PC-3 (cell line): ENCODE measurements at regions not wholly inside any gene's neighbourhood (a gene's known extent, or its start where the extent isn't known, plus 50 kb on each side); places are given as distances from the start of the nearest gene placed in this dataset.
"Not testable (repeated sequence)": the region's sequence is repeated elsewhere in the genome, so short reads cannot be mapped to it uniquely, and the experiment has no call there.

ENCODE experiments used
- ATAC-seq: fragments of 200-7000 bp; cut with Tn5 transposase; 2 replicates; pipeline ENCODE4 v1.9.1; 2020; ENCODE audit warnings: mild to moderate bottlenecking, moderate library complexity
- BruUV-seq: library from RNA; stranded (reverse); fragments of 400-500 nt; replicated peaks from 2 replicates; lab custom pipeline; 2021; lab: Mats Ljungman, UMichigan
- CTCF ChIA-PET: fragments of 300-600 bp; sonication (Branson Sonifier 250); formaldehyde crosslinking; loops from one replicate; lab custom pipeline; 2022; ENCODE audit warnings: antibody characterized with exemption; lab: Charles Lee
- POLR2A ChIA-PET: fragments of 300-600 bp; sonication (Branson Sonifier 250); formaldehyde crosslinking; loops from one replicate; lab custom pipeline; 2022; ENCODE audit warnings: antibody characterized with exemption; ENCODE audit not compliant: unreplicated experiment; lab: Charles Lee
- DNase-seq: peaks from one replicate; pipeline ENCODE4 v3.0.0-alpha.2; 2015
- H2AFZ ChIP-seq: fragments of 300-600 bp; sonication (generic); 2 replicates; pipeline ENCODE4 v1.6.0; 2016; ENCODE audit warnings: antibody characterized with exemption, low read length
- H3F3A ChIP-seq: fragments of 300-600 bp; sonication (generic); one replicate; pipeline ENCODE4 v1.6.0; 2017; ENCODE audit warnings: antibody characterized with exemption, low read length, control low read depth, mild to moderate bottlenecking; ENCODE audit not compliant: unreplicated experiment
- H3K27ac ChIP-seq: fragments of 300-600 bp; sonication (generic); 2 replicates; pipeline ENCODE4 v1.5.1; 2016; ENCODE audit warnings: mild to moderate bottlenecking, low read length
- H3K27me3 ChIP-seq: fragments of 300-600 bp; sonication (generic); 2 replicates; pipeline ENCODE4 v1.6.1; 2016; ENCODE audit warnings: low read length, mixed read lengths
- H3K36me3 ChIP-seq: fragments of 300-600 bp; sonication (generic); 2 replicates; pipeline ENCODE4 v1.6.1; 2016; ENCODE audit warnings: low read depth, mixed run types, low read length, mixed read lengths
- H3K4me1 ChIP-seq: fragments of 300-600 bp; sonication (generic); 2 replicates; pipeline ENCODE4 v1.5.1; 2016; ENCODE audit warnings: low read length; ENCODE audit not compliant: insufficient read depth
- H3K4me2 ChIP-seq: fragments of 300-600 bp; sonication (generic); 2 replicates; pipeline ENCODE4 v1.6.0; 2016; ENCODE audit warnings: low read length
- H3K4me3 ChIP-seq: fragments of 300-600 bp; sonication (generic); 2 replicates; pipeline ENCODE4 v1.5.1; 2016; ENCODE audit warnings: mild to moderate bottlenecking, low read length, mixed read lengths
- H3K79me2 ChIP-seq: fragments of 300-600 bp; sonication (generic); 2 replicates; pipeline ENCODE4 v1.6.1; 2017; ENCODE audit warnings: low read length, mixed read lengths
- H3K9ac ChIP-seq: fragments of 300-600 bp; sonication (generic); 2 replicates; pipeline ENCODE4 v1.6.0; 2016; ENCODE audit warnings: mild to moderate bottlenecking, low read length
- H3K9me2 ChIP-seq: fragments of 300-600 bp; sonication (generic); replicated peaks from 2 replicates; pipeline ENCODE4 v1.6.1; 2016; ENCODE audit warnings: mixed run types, low read length, mixed read lengths
- H3K9me3 ChIP-seq: fragments of 300-600 bp; sonication (generic); 2 replicates; pipeline ENCODE4 v1.6.1; 2016; ENCODE audit warnings: low read length, mixed read lengths
- H4K20me1 ChIP-seq: fragments of 300-600 bp; sonication (generic); 2 replicates; pipeline ENCODE4 v1.6.1; 2016; ENCODE audit warnings: low read length, mixed read lengths
- CTCF ChIP-seq: fragments of 300-600 bp; sonication (generic); conservative IDR thresholded peaks from 2 replicates; pipeline ENCODE4 v1.5.1; 2017; ENCODE audit warnings: antibody characterized with exemption, low read depth, mild to moderate bottlenecking, low read length
- EZH2 ChIP-seq: fragments of 300-600 bp; sonication (generic); IDR thresholded peaks from one replicate; pipeline ENCODE4 v1.6.1; 2017; ENCODE audit warnings: antibody characterized with exemption, mild to moderate bottlenecking, low read length; ENCODE audit not compliant: unreplicated experiment
- EZH2phosphoT487 ChIP-seq: fragments of 300-600 bp; sonication (generic); IDR thresholded peaks from 2 replicates; pipeline ENCODE4 v1.6.1; 2018; ENCODE audit warnings: mild to moderate bottlenecking, antibody characterized with exemption, low read length, borderline replicate concordance
- intact Hi-C: fragments of 100-400 bp; cut with micrococcal nuclease; formaldehyde crosslinking; loops from 2 replicates; pipeline ENCODE4 v1.9.0; 2023

- no peaks in the 10 kb centered on the region for H3K4me1 ChIP-seq
- no peaks in the 10 kb centered on the region for H3F3A ChIP-seq
- TF ChIP-seq EZH2 = no peak
- H3K27me3 ChIP-seq = no peaks in the 10 kb centered on the region
- ATAC-seq = no peak
- CTCF ChIA-PET = no interaction called here
- intact Hi-C loops = no loop called here
- H3K4me3 ChIP-seq = no peak overlapping the region
- POLR2A ChIA-PET = no interaction called here
- H3K9ac ChIP-seq = no peak overlapping the region
- H3K9me3 ChIP-seq = no peaks in the 10 kb centered on the region
- DNase-seq = no peak
- no TSS peak for BruUV-seq
- no peaks in the 10 kb centered on the region for H4K20me1 ChIP-seq
- H2AFZ ChIP-seq = no peak overlapping the region
- H3K79me2 ChIP-seq = no peaks in the 10 kb centered on the region
- H3K9me2 ChIP-seq = no peaks in the 10 kb centered on the region
- no peaks in the 10 kb centered on the region for H3K36me3 ChIP-seq
- no peak overlapping the region for H3K27ac ChIP-seq
- H3K4me2 ChIP-seq = no peak overlapping the region
These were observed 120.8 kb upstream of the PZP start for GRCh38 chr12:9329019-9329418.

- no peaks in the 10 kb centered on the region for H3F3A ChIP-seq
- CTCF ChIA-PET = no interaction called here
These were observed 119.9 kb upstream of the PZP start for GRCh38 chr12:9328065-9328464.

GRCh38 chr12:9327320-9327719, 119.1 kb upstream of the PZP start:
- ChIA-PET CTCF (no interaction called here), POLR2A (no interaction called here)
- Histone ChIP-seq H3K4me1 (no peaks in the 10 kb centered on the region), H3K79me2 (no peaks in the 10 kb centered on the region), H3F3A (no peaks in the 10 kb centered on the region), H3K9me2 (no peaks in the 10 kb centered on the region), H3K4me2 (no peak overlapping the region), H3K36me3 (no peaks in the 10 kb centered on the region), H3K27ac (no peak overlapping the region), H3K9ac (no peak overlapping the region), H4K20me1 (no peaks in the 10 kb centered on the region), H3K9me3 (no peaks in the 10 kb centered on the region), H2AFZ (no peak overlapping the region), H3K4me3 (no peak overlapping the region), H3K27me3 (no peaks in the 10 kb centered on the region)
- ATAC-seq = no peak
- no TSS peak for BruUV-seq
- intact Hi-C loops = no loop called here
- DNase-seq = no peak
- no peak for TF ChIP-seq CTCF
- TF ChIP-seq EZH2 = no peak
- no peak for TF ChIP-seq EZH2phosphoT487

More at GRCh38 chr12:9328065-9328464, 119.9 kb upstream of the PZP start:
- H3K4me3 ChIP-seq = no peak overlapping the region
- H3K36me3 ChIP-seq = no peaks in the 10 kb centered on the region
- H2AFZ ChIP-seq = no peak overlapping the region
- POLR2A ChIA-PET = no interaction called here
- no peak overlapping the region for H3K9ac ChIP-seq
- H3K9me3 ChIP-seq = no peaks in the 10 kb centered on the region
- H4K20me1 ChIP-seq = no peaks in the 10 kb centered on the region
- H3K4me1 ChIP-seq = no peaks in the 10 kb centered on the region
- no peak for ATAC-seq
- no peak overlapping the region for H3K27ac ChIP-seq
- H3K9me2 ChIP-seq = no peaks in the 10 kb centered on the region
- no TSS peak for BruUV-seq
- H3K27me3 ChIP-seq = no peaks in the 10 kb centered on the region
- TF ChIP-seq CTCF (no peak), EZH2 (no peak), EZH2phosphoT487 (no peak)
- no peak overlapping the region for H3K4me2 ChIP-seq
- intact Hi-C loops = no loop called here
- no peak for DNase-seq
- no peaks in the 10 kb centered on the region for H3K79me2 ChIP-seq

GRCh38 chr12:9326849-9327248, 118.7 kb upstream of the PZP start:
- H3K36me3 ChIP-seq, DNase-seq, CTCF ChIA-PET, H3K27ac ChIP-seq, H2AFZ ChIP-seq, H3K79me2 ChIP-seq, H3K27me3 ChIP-seq, H3K4me2 ChIP-seq, BruUV-seq, H3K9me3 ChIP-seq, H3K9me2 ChIP-seq, H3F3A ChIP-seq, H3K4me1 ChIP-seq, POLR2A ChIA-PET, H3K4me3 ChIP-seq, H3K9ac ChIP-seq, ATAC-seq, H4K20me1 ChIP-seq, intact Hi-C loops: not testable (repeated sequence)
